ENCODE measurements at regions not wholly inside any gene's neighbourhood (a gene's known extent, or its start where the extent isn't known, plus 50 kb on each side); places are given as distances from the start of the nearest gene placed in this dataset.
A peak's percentile ranks its signal among the peaks of the same experiment; 100 is the strongest.

- TF ChIP-seq, protein P1, sequence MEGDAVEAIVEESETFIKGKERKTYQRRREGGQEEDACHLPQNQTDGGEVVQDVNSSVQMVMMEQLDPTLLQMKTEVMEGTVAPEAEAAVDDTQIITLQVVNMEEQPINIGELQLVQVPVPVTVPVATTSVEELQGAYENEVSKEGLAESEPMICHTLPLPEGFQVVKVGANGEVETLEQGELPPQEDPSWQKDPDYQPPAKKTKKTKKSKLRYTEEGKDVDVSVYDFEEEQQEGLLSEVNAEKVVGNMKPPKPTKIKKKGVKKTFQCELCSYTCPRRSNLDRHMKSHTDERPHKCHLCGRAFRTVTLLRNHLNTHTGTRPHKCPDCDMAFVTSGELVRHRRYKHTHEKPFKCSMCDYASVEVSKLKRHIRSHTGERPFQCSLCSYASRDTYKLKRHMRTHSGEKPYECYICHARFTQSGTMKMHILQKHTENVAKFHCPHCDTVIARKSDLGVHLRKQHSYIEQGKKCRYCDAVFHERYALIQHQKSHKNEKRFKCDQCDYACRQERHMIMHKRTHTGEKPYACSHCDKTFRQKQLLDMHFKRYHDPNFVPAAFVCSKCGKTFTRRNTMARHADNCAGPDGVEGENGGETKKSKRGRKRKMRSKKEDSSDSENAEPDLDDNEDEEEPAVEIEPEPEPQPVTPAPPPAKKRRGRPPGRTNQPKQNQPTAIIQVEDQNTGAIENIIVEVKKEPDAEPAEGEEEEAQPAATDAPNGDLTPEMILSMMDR (IDR thresholded peaks at IDR 0.05; ENCODE audit: low read depth, low read length), result no peak
These were observed 581.9 kb upstream of the BRINP1 start for GRCh38 chr9:119951090-119951489.

GRCh38 chr9:119945686-119946085, 576.5 kb upstream of the BRINP1 start:
- DNase-seq (ENCODE audit: low read depth in 1 of 2, low spot score in 1 of 2), result no peak
- H3K36me3 ChIP-seq, result no peaks in the 10 kb centered on the region
- H3K9me3 ChIP-seq (ENCODE audit: low read depth), result no peaks in the 10 kb centered on the region
- H3K4me3 ChIP-seq, result no peak overlapping the region
- H3K27me3 ChIP-seq, result no peaks in the 10 kb centered on the region
- TF ChIP-seq, protein P1 (IDR thresholded peaks at IDR 0.05; ENCODE audit: low read depth, low read length), result no peak
- peaks cover 5% of the 10 kb centered on the region for H3K4me1 ChIP-seq (ENCODE audit: low read depth)
- no peak overlapping the region for H3K27ac ChIP-seq

More at GRCh38 chr9:119951090-119951489, 581.9 kb upstream of the BRINP1 start:
- Histone ChIP-seq H3K4me1 (ENCODE audit: low read depth) (no peaks in the 10 kb centered on the region), H3K27me3 (no peaks in the 10 kb centered on the region), H3K4me3 (no peak overlapping the region), H3K27ac (no peak overlapping the region), H3K36me3 (no peaks in the 10 kb centered on the region), H3K9me3 (ENCODE audit: low read depth) (no peaks in the 10 kb centered on the region)
- DNase-seq (ENCODE audit: low read depth in 1 of 2, low spot score in 1 of 2), result peak in 1 of 2 donors; percentile 10

DNA sequence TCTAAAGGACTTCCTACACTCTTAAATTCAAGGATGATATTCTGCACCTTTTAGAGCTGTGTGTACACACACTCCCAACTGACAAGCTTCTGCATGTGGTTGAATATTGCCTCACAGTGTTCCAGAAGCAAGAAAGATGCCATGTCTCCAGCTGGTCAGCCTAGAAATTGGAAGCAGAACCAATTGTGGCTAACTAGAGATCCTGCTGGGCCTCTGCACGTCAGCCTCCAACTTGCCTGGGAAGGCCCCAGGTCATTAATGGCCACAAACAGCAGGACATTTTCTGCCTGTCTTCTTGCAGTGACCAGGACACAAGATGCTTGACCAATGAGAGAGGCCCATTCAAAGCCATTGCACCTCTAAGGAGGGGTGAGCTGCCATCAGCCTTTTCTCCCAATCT, 571.9 kb upstream of the BRINP1 start:
- Histone ChIP-seq H3K9me3 (ENCODE audit: low read depth) (no peaks in the 10 kb centered on the region), H3K4me3 (no peak overlapping the region), H3K27ac (no peak overlapping the region), H3K27me3 (no peaks in the 10 kb centered on the region), H3K36me3 (no peaks in the 10 kb centered on the region), H3K4me1 (ENCODE audit: low read depth) (peaks cover 5% of the 10 kb centered on the region)
- TF ChIP-seq, protein P1 (IDR thresholded peaks at IDR 0.05; ENCODE audit: low read depth, low read length), result no peak
- DNase-seq (ENCODE audit: low read depth in 1 of 2, low spot score in 1 of 2), result no peak

DNA sequence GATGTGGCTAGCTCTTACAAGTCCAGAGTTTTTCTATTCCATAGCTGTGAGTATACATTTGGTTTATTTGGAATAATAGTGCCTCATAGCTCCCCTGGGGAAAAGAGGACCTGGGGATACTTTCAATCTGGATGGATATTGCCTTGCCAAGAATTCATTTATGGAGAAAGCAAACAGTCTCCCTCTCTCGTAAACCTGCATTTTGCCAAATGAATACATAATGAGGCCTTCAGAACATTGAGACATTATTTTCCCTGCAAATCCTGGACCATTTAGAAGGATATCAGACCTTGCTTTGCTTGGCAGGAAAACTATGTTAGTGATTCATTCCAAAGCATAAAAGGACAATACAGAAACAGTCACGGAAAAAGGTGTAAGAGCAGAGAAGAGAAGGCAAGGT, 569.6 kb upstream of the BRINP1 start:
- Histone ChIP-seq H3K4me1 (ENCODE audit: low read depth) (peaks cover 20% of the 10 kb centered on the region), H3K27me3 (no peaks in the 10 kb centered on the region), H3K36me3 (no peaks in the 10 kb centered on the region), H3K4me3 (no peak overlapping the region), H3K9me3 (ENCODE audit: low read depth) (no peaks in the 10 kb centered on the region), H3K27ac (no peak overlapping the region)
- TF ChIP-seq, protein P1 (IDR thresholded peaks at IDR 0.05; ENCODE audit: low read depth, low read length), result no peak
- no peak for DNase-seq (ENCODE audit: low read depth in 1 of 2, low spot score in 1 of 2)

GRCh38 chr9:119934497-119934896, 565.3 kb upstream of the BRINP1 start:
- peak in 1 of 2 donors; percentile 26 for DNase-seq (ENCODE audit: low read depth in 1 of 2, low spot score in 1 of 2)

More at GRCh38 chr9:119934497-119934896, 565.3 kb upstream of the BRINP1 start:
- peaks cover 15% of the 10 kb centered on the region for H3K4me1 ChIP-seq (ENCODE audit: low read depth)
- H3K36me3 ChIP-seq, result no peaks in the 10 kb centered on the region
- H3K27me3 ChIP-seq, result no peaks in the 10 kb centered on the region
- TF ChIP-seq, protein P1 (IDR thresholded peaks at IDR 0.05; ENCODE audit: low read depth, low read length), result no peak
- no peak overlapping the region for H3K4me3 ChIP-seq
- H3K9me3 ChIP-seq (ENCODE audit: low read depth), result peaks cover 4% of the 10 kb centered on the region
- peak overlapping the region; percentile 15 for H3K27ac ChIP-seq

Data from cardiac muscle cell (in vitro differentiated cells and primary cell).